ENCODE measurements at regions not wholly inside any gene's neighbourhood (a gene's known extent, or its start where the extent isn't known, plus 50 kb on each side); places are given as distances from the start of the nearest gene placed in this dataset.

GRCh38 chr5:102153003-102153759 is 142.9 kb downstream of the SLCO4C1 start:
- ChIA-PET CTCF (ENCODE audit: low intra/inter-chr PET ratio, low total read pairs) (interaction anchor here (1.3 to 2.0 kb wide), 3 partner anchors 71 to 211 kb away, joined by 5 to 17 read pairs (median 12); no protein-coding TSS in a partner anchor), POLR2A (no interaction called here)
- Histone ChIP-seq H3K27me3 (ENCODE audit: control insufficient read depth in 1 of 2, insufficient read depth in 2 of 2, low read length in 2 of 2) (no peaks in the 10 kb centered on the region), H3K27ac (ENCODE audit: extremely low read length, insufficient read depth, low read length) (no peak overlapping the region), H3K36me3 (replicated peaks in 1 of 2; ENCODE audit: control insufficient read depth in 1 of 2, insufficient read depth in 2 of 2, low read length in 2 of 2) (no peaks in the 10 kb centered on the region), H3K4me1 (ENCODE audit: insufficient read depth, low read length) (peaks cover 20% of the 10 kb centered on the region), H3K9ac (ENCODE audit: insufficient read depth, low read depth, low read length) (no peak overlapping the region), H3K4me2 (ENCODE audit: low read depth, low read length) (0 out of 2 replicates have a peak overlapping the region, but pooled peaks have one; percentile 15), H3K79me2 (ENCODE audit: insufficient read depth, low read length) (no peaks in the 10 kb centered on the region), H4K20me1 (ENCODE audit: insufficient read depth, low read length) (no peaks in the 10 kb centered on the region), H3K4me3 (replicated peaks in 1 of 3; ENCODE audit: insufficient read depth in 1 of 3, low read depth in 2 of 3, low read length in 3 of 3) (no peak overlapping the region), H3K9me3 (ENCODE audit: low read length) (no peaks in the 10 kb centered on the region), H2AFZ (ENCODE audit: low read length) (no peak overlapping the region)
- ATAC-seq, result peak; percentile 98
- intact Hi-C loops (cut with micrococcal nuclease; ENCODE audit: unreplicated experiment) (loop anchor here (1.0 to 2.0 kb wide), 4 partner anchors 62 to 211 kb away; no protein-coding TSS in a partner anchor), in situ Hi-C loops (cut with HindIII; ENCODE audit: extremely low pct_ligation_motif_present, low pct_unique_long_range_greater_than_20kb) (loop anchor here (5.0 kb wide), 3 partner anchors 61 to 211 kb away; no protein-coding TSS in a partner anchor)
- peak; percentile 43 for FAIRE-seq
- BruUV-seq (replicated peaks), result no TSS peak
- 12% methylated on average over 5 of the region's 5 CpGs for WGBS (ENCODE audit: low lambda C conversion rate)
- peak; percentile 48 for DNase-seq (ENCODE audit: low spot score)
- TF ChIP-seq PITX1 (CRISPR knock-in tag; IDR thresholded peaks at IDR 0.05) (no peak), JDP2 (CRISPR knock-in tag; IDR thresholded peaks at IDR 0.05; ENCODE audit: borderline replicate concordance) (no peak), ZFP82 (CRISPR knock-in tag; IDR thresholded peaks at IDR 0.05; ENCODE audit: borderline replicate concordance) (no peak), MEF2D (CRISPR knock-in tag; IDR thresholded peaks at IDR 0.05) (no peak), THAP11 (CRISPR knock-in tag; IDR thresholded peaks at IDR 0.05) (peak; percentile 23; the same call in 1 of the 2 replicates), PAXIP1 (CRISPR knock-in tag; conservative IDR thresholded peaks at IDR 0.05) (0 out of 2 replicates have a peak, but pooled peaks have one; percentile 13), ZMYM4 (CRISPR knock-in tag; IDR thresholded peaks at IDR 0.05) (peak; percentile 25; the same call in 1 of the 2 replicates), ERF (CRISPR knock-in tag; IDR thresholded peaks at IDR 0.05) (no peak), RAD21 (CRISPR knock-in tag; IDR thresholded peaks at IDR 0.05) (peak; percentile 58), CEBPG (CRISPR knock-in tag; IDR thresholded peaks at IDR 0.05) (0 out of 2 replicates have a peak, but pooled peaks have one; percentile 14), FOXJ3 (CRISPR knock-in tag; IDR thresholded peaks at IDR 0.05; ENCODE audit: borderline replicate concordance) (peak; percentile 27; the same call in 1 of the 2 replicates), PATZ1 (CRISPR knock-in tag; IDR thresholded peaks at IDR 0.05) (peak; percentile 30; the same call in 1 of the 2 replicates), PAF1 (CRISPR knock-in tag; IDR thresholded peaks at IDR 0.05) (no peak)
- TF ChIP-seq, protein P1, sequence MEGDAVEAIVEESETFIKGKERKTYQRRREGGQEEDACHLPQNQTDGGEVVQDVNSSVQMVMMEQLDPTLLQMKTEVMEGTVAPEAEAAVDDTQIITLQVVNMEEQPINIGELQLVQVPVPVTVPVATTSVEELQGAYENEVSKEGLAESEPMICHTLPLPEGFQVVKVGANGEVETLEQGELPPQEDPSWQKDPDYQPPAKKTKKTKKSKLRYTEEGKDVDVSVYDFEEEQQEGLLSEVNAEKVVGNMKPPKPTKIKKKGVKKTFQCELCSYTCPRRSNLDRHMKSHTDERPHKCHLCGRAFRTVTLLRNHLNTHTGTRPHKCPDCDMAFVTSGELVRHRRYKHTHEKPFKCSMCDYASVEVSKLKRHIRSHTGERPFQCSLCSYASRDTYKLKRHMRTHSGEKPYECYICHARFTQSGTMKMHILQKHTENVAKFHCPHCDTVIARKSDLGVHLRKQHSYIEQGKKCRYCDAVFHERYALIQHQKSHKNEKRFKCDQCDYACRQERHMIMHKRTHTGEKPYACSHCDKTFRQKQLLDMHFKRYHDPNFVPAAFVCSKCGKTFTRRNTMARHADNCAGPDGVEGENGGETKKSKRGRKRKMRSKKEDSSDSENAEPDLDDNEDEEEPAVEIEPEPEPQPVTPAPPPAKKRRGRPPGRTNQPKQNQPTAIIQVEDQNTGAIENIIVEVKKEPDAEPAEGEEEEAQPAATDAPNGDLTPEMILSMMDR (CRISPR knock-in tag; IDR thresholded peaks at IDR 0.05), result peak; percentile 81
- TF ChIP-seq, protein P2, sequence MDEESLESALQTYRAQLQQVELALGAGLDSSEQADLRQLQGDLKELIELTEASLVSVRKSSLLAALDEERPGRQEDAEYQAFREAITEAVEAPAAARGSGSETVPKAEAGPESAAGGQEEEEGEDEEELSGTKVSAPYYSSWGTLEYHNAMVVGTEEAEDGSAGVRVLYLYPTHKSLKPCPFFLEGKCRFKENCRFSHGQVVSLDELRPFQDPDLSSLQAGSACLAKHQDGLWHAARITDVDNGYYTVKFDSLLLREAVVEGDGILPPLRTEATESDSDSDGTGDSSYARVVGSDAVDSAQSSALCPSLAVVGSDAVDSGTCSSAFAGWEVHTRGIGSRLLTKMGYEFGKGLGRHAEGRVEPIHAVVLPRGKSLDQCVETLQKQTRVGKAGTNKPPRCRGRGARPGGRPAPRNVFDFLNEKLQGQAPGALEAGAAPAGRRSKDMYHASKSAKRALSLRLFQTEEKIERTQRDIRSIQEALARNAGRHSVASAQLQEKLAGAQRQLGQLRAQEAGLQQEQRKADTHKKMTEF (CRISPR knock-in tag; IDR thresholded peaks at IDR 0.05), result peak; percentile 39; the same call in 1 of the 2 replicates
